HCT116 (cell line): ENCODE measurements at regions not wholly inside any gene's neighbourhood (a gene's known extent, or its start where the extent isn't known, plus 50 kb on each side); places are given as distances from the start of the nearest gene placed in this dataset.

Source experiments
- ATAC-seq: fragments of 200-7000 bp; cut with Tn5 transposase; 2 replicates; pipeline ENCODE4 v1.9.1; 2020; ENCODE audit warnings: mild to moderate bottlenecking, moderate library complexity
- BruUV-seq: library from RNA; stranded (reverse); fragments of 400-500 nt; replicated peaks from 2 replicates; lab custom pipeline; 2021; lab: Mats Ljungman, UMichigan
- CTCF ChIA-PET: fragments of 300-600 bp; sonication (Branson Sonifier 250); formaldehyde crosslinking; loops from one replicate; lab custom pipeline; 2021; ENCODE audit warnings: antibody characterized with exemption; lab: Charles Lee
- POLR2A ChIA-PET: fragments of 300-600, 350-600 bp; sonication (Branson Sonifier 250); formaldehyde crosslinking; loops from one replicate; lab custom pipeline; 2021; ENCODE audit warnings: antibody characterized with exemption; lab: Charles Lee
- RAD21 ChIA-PET, 2 experiments: fragments of 300-600 bp; sonication (Branson Sonifier 250); formaldehyde crosslinking; loops; one replicate each; lab custom pipeline; 2023; ENCODE audit warnings: low total read pairs in 2 of 2; ENCODE audit not compliant: uncharacterized antibody in 2 of 2, unreplicated experiment in 2 of 2, low non-redundant PET in 1 of 2; lab: Charles Lee
- DNase-seq: peaks from one replicate; pipeline ENCODE4 v3.0.0-alpha.2; 2010; ENCODE audit warnings: low read depth, low spot score
- H2AFZ ChIP-seq: fragments of 200-600 bp; shearing (Covaris generic), sonication (generic); 2 replicates; pipeline ENCODE4 v1.6.1; 2017; ENCODE audit warnings: low read depth, mixed run types, mixed read lengths, antibody characterized with exemption, low read length; ENCODE audit not compliant: poor library complexity, severe bottlenecking
- H3K27ac ChIP-seq: 2 replicates; pipeline ENCODE4 v1.5.1; 2012; ENCODE audit warnings: low read depth, low read length
- H3K27me3 ChIP-seq: fragments of 200-600 bp; sonication (generic); 2 replicates; pipeline ENCODE4 v1.6.1; 2016; ENCODE audit warnings: mixed run types, low read length, mixed read lengths; ENCODE audit not compliant: insufficient read depth
- H3K36me3 ChIP-seq, 2 experiments: fragments of 200-500 bp in 1 of 2; fragments of 200-600 bp in 1 of 2; sonication (Bioruptor generic) in 1 of 2; sonication (generic) in 1 of 2; 2 replicates each; pipeline versions ENCODE4 v1.5.1 to v1.6.1; 2014 to 2016; ENCODE audit warnings: low read length in 2 of 2, inconsistent platforms in 1 of 2, mixed read lengths in 1 of 2, mixed run types in 1 of 2; ENCODE audit not compliant: insufficient read depth in 2 of 2, control insufficient read depth in 1 of 2
- H3K4me1 ChIP-seq, 2 experiments: fragments of 200-600 bp in 1 of 2; sonication (generic) in 1 of 2; 2 replicates each; pipeline versions ENCODE4 v1.5.1 to v1.6.1; 2012 to 2017; ENCODE audit warnings: low read length in 2 of 2, inconsistent platforms in 1 of 2, mild to moderate bottlenecking in 1 of 2, mixed read lengths in 1 of 2, mixed run types in 1 of 2, moderate library complexity in 1 of 2; ENCODE audit not compliant: insufficient read depth in 2 of 2, control insufficient read depth in 1 of 2
- H3K4me2 ChIP-seq: fragments of 200-600 bp; sonication (generic); 2 replicates; pipeline ENCODE4 v1.6.1; 2017; ENCODE audit warnings: mixed run types, low read length, mixed read lengths
- H3K4me3 ChIP-seq, 2 experiments: fragments of 200-600 bp in 1 of 2; sonication (generic) in 1 of 2; replicated peaks in 1 of 2; 2 replicates each; pipeline ENCODE4 v1.5.1; 2011 to 2016; ENCODE audit warnings: low read length in 2 of 2, control low read depth in 1 of 2, low read depth in 1 of 2, mild to moderate bottlenecking in 1 of 2, mixed read lengths in 1 of 2, mixed run types in 1 of 2
- H3K79me2 ChIP-seq: fragments of 200-600 bp; sonication (generic); 2 replicates; pipeline ENCODE4 v1.6.1; 2017; ENCODE audit warnings: mild to moderate bottlenecking, mixed run types, low read length, moderate library complexity, mixed read lengths; ENCODE audit not compliant: insufficient read depth
- H3K9ac ChIP-seq: fragments of 200-600 bp; sonication (generic); 2 replicates; pipeline ENCODE4 v1.6.1; 2016; ENCODE audit warnings: low read length, mixed read lengths
- H3K9me2 ChIP-seq: fragments of 200-600 bp; sonication (generic), shearing (Covaris generic); 2 replicates; pipeline ENCODE4 v1.6.1; 2017; ENCODE audit warnings: mixed run types, mild to moderate bottlenecking, moderate library complexity; ENCODE audit not compliant: insufficient read depth
- H3K9me3 ChIP-seq, 2 experiments: fragments of 200-500 bp in 1 of 2; fragments of 200-600 bp in 1 of 2; sonication (Bioruptor generic) in 1 of 2; sonication (generic) in 1 of 2; 2 replicates each; pipeline ENCODE4 v1.6.1; 2014 to 2017; ENCODE audit warnings: low read length in 2 of 2, mixed read lengths in 2 of 2, inconsistent platforms in 1 of 2, low read depth in 1 of 2, mild to moderate bottlenecking in 1 of 2, mixed run types in 1 of 2, moderate library complexity in 1 of 2; ENCODE audit not compliant: control insufficient read depth in 1 of 2, insufficient read depth in 1 of 2
- H4K20me1 ChIP-seq: fragments of 200-600 bp; sonication (generic), shearing (Covaris generic); 2 replicates; pipeline ENCODE4 v1.6.1; 2017; ENCODE audit warnings: mixed run types, mild to moderate bottlenecking, moderate library complexity; ENCODE audit not compliant: insufficient read depth
- CBX3 ChIP-seq: IDR thresholded peaks from 2 replicates; pipeline ENCODE4 v1.6.1; 2012; ENCODE audit warnings: low read depth
- CEBPB ChIP-seq: IDR thresholded peaks from 2 replicates; pipeline ENCODE4 v1.6.1; 2012; ENCODE audit warnings: low read depth
- EGR1 ChIP-seq: IDR thresholded peaks from 2 replicates; pipeline ENCODE4 v1.6.1; 2012; ENCODE audit warnings: low read depth
- ELF1 ChIP-seq: IDR thresholded peaks from 2 replicates; pipeline ENCODE4 v1.6.1; 2012; ENCODE audit warnings: low read depth, borderline replicate concordance
- EZH2 ChIP-seq: fragments of 200-600 bp; sonication (generic); IDR thresholded peaks from 2 replicates; pipeline ENCODE4 v1.6.1; 2017; ENCODE audit warnings: antibody characterized with exemption, mixed run types
- EZH2phosphoT487 ChIP-seq: fragments of 200-600 bp; IDR thresholded peaks from 2 replicates; pipeline ENCODE4 v1.6.1; 2018; ENCODE audit warnings: antibody characterized with exemption, borderline replicate concordance
- FOSL1 ChIP-seq: IDR thresholded peaks from 2 replicates; pipeline ENCODE4 v1.6.1; 2012; ENCODE audit warnings: low read depth
- POLR2A ChIP-seq: IDR thresholded peaks from 2 replicates; pipeline ENCODE4 v1.7.0; 2011; ENCODE audit warnings: borderline replicate concordance; ENCODE audit not compliant: insufficient read depth, insufficient read length; ENCODE audit errors: extremely low read depth
- POLR2AphosphoS5 ChIP-seq: IDR thresholded peaks from 2 replicates; pipeline ENCODE4 v1.6.1; 2011; ENCODE audit warnings: mild to moderate bottlenecking, low read depth, low read length, moderate library complexity
- SIN3A ChIP-seq: IDR thresholded peaks from 2 replicates; pipeline ENCODE4 v1.6.1; 2012; ENCODE audit warnings: low read depth
- SP1 ChIP-seq: IDR thresholded peaks from 2 replicates; pipeline ENCODE4 v1.6.1; 2012; ENCODE audit warnings: low read depth
- SRF ChIP-seq: IDR thresholded peaks from 2 replicates; pipeline ENCODE4 v1.6.1; 2012; ENCODE audit warnings: low read depth
- YY1 ChIP-seq: IDR thresholded peaks from 2 replicates; pipeline ENCODE4 v1.6.1; 2011; ENCODE audit warnings: low read length, low read depth, moderate library complexity, mild to moderate bottlenecking; ENCODE audit not compliant: insufficient replicate concordance; ENCODE audit errors: extremely low read depth
- ZNF274 ChIP-seq: fragments of 200-500 bp; sonication (Bioruptor generic); IDR thresholded peaks from 2 replicates; pipeline ENCODE4 v1.6.1; 2014; ENCODE audit warnings: mild to moderate bottlenecking, low read depth, low read length, inconsistent platforms
- intact Hi-C: fragments of 100-400 bp; cut with micrococcal nuclease; formaldehyde crosslinking; loops from 2 replicates; pipeline ENCODE4 v1.10.0; 2022
- TF ChIP-seq, protein P1 (sequence below): IDR thresholded peaks from 2 replicates; pipeline ENCODE4 v1.6.1; 2012
- TF ChIP-seq, protein P2 (sequence below), 3 experiments: fragments of 200-600 bp in 1 of 3; sonication (generic) in 1 of 3; IDR thresholded peaks in 2 of 3; conservative IDR thresholded peaks in 1 of 3; 2 replicates each; pipeline ENCODE4 v1.5.1; 2012 to 2017; ENCODE audit warnings: low read depth in 2 of 3, low read length in 2 of 3, antibody characterized with exemption in 1 of 3, borderline replicate concordance in 1 of 3, control low read depth in 1 of 3, mild to moderate bottlenecking in 1 of 3, mixed read lengths in 1 of 3, mixed run types in 1 of 3, moderate library complexity in 1 of 3; ENCODE audit not compliant: insufficient read depth in 1 of 3

DNA sequence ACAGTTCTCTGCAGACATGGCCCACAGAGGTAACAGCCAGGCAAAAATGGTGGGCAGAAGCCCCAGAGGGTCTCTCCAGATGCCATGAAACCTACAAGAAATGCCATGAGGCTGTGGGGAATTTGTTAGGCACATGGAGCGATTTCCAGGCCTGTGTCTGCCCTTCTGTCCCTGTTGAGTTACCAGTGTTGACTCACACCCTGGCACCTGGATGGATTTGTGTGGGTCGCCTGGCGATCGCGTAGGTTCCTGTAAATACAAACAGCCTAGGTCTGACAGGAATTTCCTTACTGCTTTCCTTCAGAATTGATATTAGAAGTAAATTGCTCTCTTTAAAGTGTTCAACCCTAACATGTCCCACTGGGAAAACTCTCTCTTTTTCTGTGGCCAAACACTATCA is 164.9 kb upstream of the EEPD1 start:
- ATAC-seq (no peak), DNase-seq (no peak)
- H3K27me3 ChIP-seq: no peaks in the 10 kb centered on the region
- H3K4me2 ChIP-seq: no peak overlapping the region
- POLR2A ChIA-PET: no interaction called here
- H3K9me2 ChIP-seq: no peaks in the 10 kb centered on the region
- TF ChIP-seq CBX3 (no peak), SRF (no peak), YY1 (no peak), EZH2phosphoT487 (no peak), ELF1 (no peak), EZH2 (no peak), SP1 (no peak), POLR2AphosphoS5 (no peak), EGR1 (no peak), FOSL1 (no peak), POLR2A (no peak), CEBPB (no peak), SIN3A (no peak), ZNF274 (no peak)
- TF ChIP-seq, protein P1, sequence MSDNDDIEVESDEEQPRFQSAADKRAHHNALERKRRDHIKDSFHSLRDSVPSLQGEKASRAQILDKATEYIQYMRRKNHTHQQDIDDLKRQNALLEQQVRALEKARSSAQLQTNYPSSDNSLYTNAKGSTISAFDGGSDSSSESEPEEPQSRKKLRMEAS: no peak
- TF ChIP-seq, protein P2, sequence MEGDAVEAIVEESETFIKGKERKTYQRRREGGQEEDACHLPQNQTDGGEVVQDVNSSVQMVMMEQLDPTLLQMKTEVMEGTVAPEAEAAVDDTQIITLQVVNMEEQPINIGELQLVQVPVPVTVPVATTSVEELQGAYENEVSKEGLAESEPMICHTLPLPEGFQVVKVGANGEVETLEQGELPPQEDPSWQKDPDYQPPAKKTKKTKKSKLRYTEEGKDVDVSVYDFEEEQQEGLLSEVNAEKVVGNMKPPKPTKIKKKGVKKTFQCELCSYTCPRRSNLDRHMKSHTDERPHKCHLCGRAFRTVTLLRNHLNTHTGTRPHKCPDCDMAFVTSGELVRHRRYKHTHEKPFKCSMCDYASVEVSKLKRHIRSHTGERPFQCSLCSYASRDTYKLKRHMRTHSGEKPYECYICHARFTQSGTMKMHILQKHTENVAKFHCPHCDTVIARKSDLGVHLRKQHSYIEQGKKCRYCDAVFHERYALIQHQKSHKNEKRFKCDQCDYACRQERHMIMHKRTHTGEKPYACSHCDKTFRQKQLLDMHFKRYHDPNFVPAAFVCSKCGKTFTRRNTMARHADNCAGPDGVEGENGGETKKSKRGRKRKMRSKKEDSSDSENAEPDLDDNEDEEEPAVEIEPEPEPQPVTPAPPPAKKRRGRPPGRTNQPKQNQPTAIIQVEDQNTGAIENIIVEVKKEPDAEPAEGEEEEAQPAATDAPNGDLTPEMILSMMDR (IDR thresholded peaks at IDR 0.05 in 2 of 3, conservative IDR thresholded peaks at IDR 0.05 in 1 of 3; ENCODE audit: borderline replicate concordance in 1 of 3, insufficient read depth in 1 of 3, low read depth in 2 of 3, low read length in 2 of 3): no peak
- RAD21 ChIA-PET: no interaction called here
- H2AFZ ChIP-seq: no peak overlapping the region
- no peaks in the 10 kb centered on the region for H3K9me3 ChIP-seq
- no peak overlapping the region for H3K9ac ChIP-seq
- H3K27ac ChIP-seq: no peak overlapping the region
- H3K79me2 ChIP-seq: no peaks in the 10 kb centered on the region
- H4K20me1 ChIP-seq: no peaks in the 10 kb centered on the region
- intact Hi-C loops: loop anchor here (5.0 kb wide), 2 partner anchors 94 to 139 kb away; no protein-coding TSS in a partner anchor
- no TSS peak for BruUV-seq
- no peak overlapping the region for H3K4me3 ChIP-seq
- CTCF ChIA-PET: no interaction called here
- no peaks in the 10 kb centered on the region for H3K36me3 ChIP-seq
- H3K4me1 ChIP-seq: no peaks in the 10 kb centered on the region
